Calu3 (cell line): ENCODE measurements at regions not wholly inside any gene's neighbourhood (a gene's known extent, or its start where the extent isn't known, plus 50 kb on each side); places are given as distances from the start of the nearest gene placed in this dataset.

Experiments
- BruUV-seq: library from RNA; stranded (reverse); fragments of 400-500 nt; replicated peaks from 2 replicates; lab custom pipeline; 2021; lab: Mats Ljungman, UMichigan
- CTCF ChIA-PET: fragments of 300-600 bp; sonication (Branson Sonifier 250); formaldehyde crosslinking; loops from one replicate; lab custom pipeline; 2022; ENCODE audit warnings: antibody characterized with exemption; lab: Charles Lee
- DNase-seq: peaks from one replicate; pipeline ENCODE4 v3.0.0; 2022
- H3K27ac Mint-ChIP-seq: one replicate; pipeline ENCODE4 v1.8.0; 2022; ENCODE audit warnings: mixed read lengths; ENCODE audit not compliant: unreplicated experiment
- H3K27me3 Mint-ChIP-seq: one replicate; pipeline ENCODE4 v1.8.0; 2022; ENCODE audit warnings: mixed read lengths; ENCODE audit not compliant: unreplicated experiment
- H3K36me3 Mint-ChIP-seq: one replicate; pipeline ENCODE4 v1.8.0; 2022; ENCODE audit warnings: mild to moderate bottlenecking, moderate library complexity, mixed read lengths; ENCODE audit not compliant: insufficient read depth, unreplicated experiment
- H3K4me1 Mint-ChIP-seq: one replicate; pipeline ENCODE4 v1.8.0; 2022; ENCODE audit warnings: mild to moderate bottlenecking, low read depth, mixed read lengths; ENCODE audit not compliant: unreplicated experiment
- H3K4me3 Mint-ChIP-seq: one replicate; pipeline ENCODE4 v1.8.0; 2022; ENCODE audit warnings: mild to moderate bottlenecking, low read depth, moderate library complexity, mixed read lengths; ENCODE audit not compliant: unreplicated experiment
- H3K9me3 Mint-ChIP-seq: one replicate; pipeline ENCODE4 v1.8.0; 2022; ENCODE audit warnings: low read depth, mixed read lengths; ENCODE audit not compliant: unreplicated experiment
- intact Hi-C: fragments of 100-400 bp; cut with micrococcal nuclease; formaldehyde crosslinking; loops from one replicate; pipeline ENCODE4 v1.10.0; 2022; ENCODE audit not compliant: unreplicated experiment
- TF ChIP-seq, protein P1 (sequence below): fragments of 200-600 bp; IDR thresholded peaks from one replicate; pipeline ENCODE4 v1.8.0; 2022; ENCODE audit warnings: antibody characterized with exemption; ENCODE audit not compliant: unreplicated experiment

DNA sequence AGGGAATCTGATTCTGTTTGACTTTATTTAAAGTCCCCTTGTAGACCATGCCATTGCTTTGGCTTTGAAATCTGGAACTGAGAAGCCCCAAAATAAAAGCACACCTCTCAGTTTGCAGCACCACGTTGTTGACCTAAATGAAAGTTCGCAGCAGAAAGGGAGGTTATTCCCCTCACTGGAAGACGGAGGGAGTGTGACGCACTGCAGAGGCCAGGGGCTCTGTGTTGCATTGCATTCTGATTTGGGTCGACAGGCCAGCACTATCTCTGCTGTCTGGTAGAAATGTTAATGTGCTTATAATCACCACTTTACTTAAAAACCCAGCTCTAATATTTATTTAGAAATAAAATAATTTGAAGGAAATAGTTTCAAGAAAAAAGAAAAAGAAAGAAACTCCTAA lies 675.2 kb upstream of the NR5A2 start:
- TF ChIP-seq, protein P1, sequence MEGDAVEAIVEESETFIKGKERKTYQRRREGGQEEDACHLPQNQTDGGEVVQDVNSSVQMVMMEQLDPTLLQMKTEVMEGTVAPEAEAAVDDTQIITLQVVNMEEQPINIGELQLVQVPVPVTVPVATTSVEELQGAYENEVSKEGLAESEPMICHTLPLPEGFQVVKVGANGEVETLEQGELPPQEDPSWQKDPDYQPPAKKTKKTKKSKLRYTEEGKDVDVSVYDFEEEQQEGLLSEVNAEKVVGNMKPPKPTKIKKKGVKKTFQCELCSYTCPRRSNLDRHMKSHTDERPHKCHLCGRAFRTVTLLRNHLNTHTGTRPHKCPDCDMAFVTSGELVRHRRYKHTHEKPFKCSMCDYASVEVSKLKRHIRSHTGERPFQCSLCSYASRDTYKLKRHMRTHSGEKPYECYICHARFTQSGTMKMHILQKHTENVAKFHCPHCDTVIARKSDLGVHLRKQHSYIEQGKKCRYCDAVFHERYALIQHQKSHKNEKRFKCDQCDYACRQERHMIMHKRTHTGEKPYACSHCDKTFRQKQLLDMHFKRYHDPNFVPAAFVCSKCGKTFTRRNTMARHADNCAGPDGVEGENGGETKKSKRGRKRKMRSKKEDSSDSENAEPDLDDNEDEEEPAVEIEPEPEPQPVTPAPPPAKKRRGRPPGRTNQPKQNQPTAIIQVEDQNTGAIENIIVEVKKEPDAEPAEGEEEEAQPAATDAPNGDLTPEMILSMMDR: no peak
- H3K9me3 Mint-ChIP-seq: peaks cover 18% of the 10 kb centered on the region
- H3K27ac Mint-ChIP-seq: no peak overlapping the region
- no peak overlapping the region for H3K4me3 Mint-ChIP-seq
- no peaks in the 10 kb centered on the region for H3K27me3 Mint-ChIP-seq
- CTCF ChIA-PET: interaction anchor here (0.6 kb wide), 1 partner anchor 126 kb away, joined by 3 read pairs; no protein-coding TSS in a partner anchor
- peaks cover 8% of the 10 kb centered on the region for H3K4me1 Mint-ChIP-seq
- intact Hi-C loops: no loop called here
- no peak for DNase-seq
- no TSS peak for BruUV-seq
- H3K36me3 Mint-ChIP-seq: no peaks in the 10 kb centered on the region

DNA sequence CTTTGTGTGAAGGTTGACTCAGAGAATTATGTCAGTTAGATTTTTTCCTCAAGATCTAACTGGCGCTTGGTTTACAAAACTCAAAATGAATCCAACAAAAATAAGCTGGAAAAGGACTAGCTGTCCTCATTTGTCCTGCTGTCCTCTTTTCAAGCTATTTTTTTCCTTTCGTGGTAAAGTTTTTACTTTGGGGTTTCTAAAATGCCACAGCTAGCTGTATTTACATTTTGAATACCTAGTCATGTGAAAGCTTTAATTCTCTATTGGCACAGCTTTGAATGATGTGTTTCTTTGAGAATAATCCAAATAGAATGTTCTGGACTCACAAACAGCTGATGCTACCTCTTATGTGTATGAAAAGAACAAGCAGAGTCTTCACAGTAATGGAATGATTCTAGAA lies 673.6 kb upstream of the NR5A2 start:
- Mint-ChIP-seq H3K4me1 (no peaks in the 10 kb centered on the region), H3K27ac (no peak overlapping the region), H3K9me3 (peaks cover 14% of the 10 kb centered on the region), H3K36me3 (no peaks in the 10 kb centered on the region), H3K4me3 (no peak overlapping the region), H3K27me3 (no peaks in the 10 kb centered on the region)
- DNase-seq: no peak
- intact Hi-C loops: no loop called here
- no TSS peak for BruUV-seq
- CTCF ChIA-PET: no interaction called here
- TF ChIP-seq, protein P1: no peak

- H3K4me1 Mint-ChIP-seq: peaks cover 12% of the 10 kb centered on the region
- no peaks in the 10 kb centered on the region for H3K36me3 Mint-ChIP-seq
- H3K4me3 Mint-ChIP-seq: no peak overlapping the region
- DNase-seq: no peak
- H3K27me3 Mint-ChIP-seq: no peaks in the 10 kb centered on the region
- CTCF ChIA-PET: no interaction called here
- intact Hi-C loops: no loop called here
- no peak overlapping the region for H3K27ac Mint-ChIP-seq
- peaks cover 7% of the 10 kb centered on the region for H3K9me3 Mint-ChIP-seq
- TF ChIP-seq, protein P1: no peak
- no TSS peak for BruUV-seq
Observed at GRCh38 chr1:199356561-199356960, 670.9 kb upstream of the NR5A2 start.

DNA sequence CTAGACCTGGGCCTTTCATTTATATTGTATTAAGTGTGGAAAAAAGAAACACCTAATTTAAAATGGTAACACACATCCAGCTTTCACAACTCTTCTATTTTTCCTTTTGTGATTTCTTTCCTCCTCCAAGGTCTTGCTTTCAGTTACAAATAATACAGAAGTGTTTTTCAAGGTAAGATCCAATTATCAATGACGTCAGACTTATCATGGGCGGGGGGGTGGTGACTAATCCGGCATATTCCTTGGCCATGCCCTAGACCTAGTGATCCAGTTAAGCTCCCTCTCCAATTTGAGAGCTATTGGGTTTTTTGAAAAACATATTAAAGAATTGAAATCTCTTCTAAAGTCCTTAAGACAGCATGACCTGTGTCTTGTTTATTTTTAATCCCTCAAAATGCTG lies 669.9 kb upstream of the NR5A2 start:
- intact Hi-C loops: no loop called here
- peaks cover 12% of the 10 kb centered on the region for H3K4me1 Mint-ChIP-seq
- no peaks in the 10 kb centered on the region for H3K36me3 Mint-ChIP-seq
- TF ChIP-seq, protein P1: no peak
- no TSS peak for BruUV-seq
- peaks cover 7% of the 10 kb centered on the region for H3K9me3 Mint-ChIP-seq
- no peak overlapping the region for H3K27ac Mint-ChIP-seq
- CTCF ChIA-PET: interaction anchor here (0.7 kb wide), 1 partner anchor 463 kb away, joined by 5 read pairs; no protein-coding TSS in a partner anchor
- no peak for DNase-seq
- H3K27me3 Mint-ChIP-seq: no peaks in the 10 kb centered on the region
- no peak overlapping the region for H3K4me3 Mint-ChIP-seq
